Neural cell (in vitro differentiated cells): ENCODE measurements at regions not wholly inside any gene's neighbourhood (a gene's known extent, or its start where the extent isn't known, plus 50 kb on each side); places are given as distances from the start of the nearest gene placed in this dataset.

ENCODE experiments used
- H2AFZ ChIP-seq: fragments of 200-600, 300-800 bp; sonication (generic), shearing (Covaris generic); 2 replicates; pipeline ENCODE4 v1.6.0; 2014; ENCODE audit warnings: low read depth, mild to moderate bottlenecking, antibody characterized with exemption, low read length, moderate library complexity
- H3F3A ChIP-seq: fragments of 200-600 bp; shearing (Covaris generic); 2 replicates; pipeline ENCODE4 v1.6.1; 2016; ENCODE audit warnings: mild to moderate bottlenecking, moderate library complexity, mixed read lengths, antibody characterized with exemption, low read length; ENCODE audit not compliant: insufficient read depth, poor library complexity, severe bottlenecking
- H3K27ac ChIP-seq: fragments of 200-600, 300-800 bp; sonication (generic), shearing (Covaris generic); 2 replicates; pipeline ENCODE4 v1.5.1; 2014; ENCODE audit warnings: mild to moderate bottlenecking, low read length, moderate library complexity
- H3K27me3 ChIP-seq: fragments of 300-800, 200-600 bp; sonication (generic), shearing (Covaris generic); 2 replicates; pipeline ENCODE4 v1.6.0; 2014; ENCODE audit warnings: mild to moderate bottlenecking, low read depth, low read length, moderate library complexity; ENCODE audit not compliant: insufficient read depth
- H3K36me3 ChIP-seq: fragments of 300-800, 200-600 bp; sonication (generic), shearing (Covaris generic); 2 replicates; pipeline ENCODE4 v1.5.1; 2014; ENCODE audit warnings: mild to moderate bottlenecking, antibody characterized with exemption, low read length, moderate library complexity; ENCODE audit not compliant: insufficient read depth
- H3K4me2 ChIP-seq: fragments of 300-800, 200-600 bp; sonication (generic), shearing (Covaris generic); 2 replicates; pipeline ENCODE4 v1.6.0; 2014; ENCODE audit warnings: mild to moderate bottlenecking, low read length
- H3K4me3 ChIP-seq: fragments of 300-800, 200-600 bp; sonication (generic), shearing (Covaris generic); 2 replicates; pipeline ENCODE4 v1.5.1; 2014; ENCODE audit warnings: mild to moderate bottlenecking, low read length, moderate library complexity
- H3K79me2 ChIP-seq: fragments of 200-600 bp; shearing (Covaris generic); replicated peaks from 2 replicates; pipeline ENCODE4 v1.6.0; 2014; ENCODE audit warnings: mild to moderate bottlenecking, low read length, moderate library complexity; ENCODE audit not compliant: insufficient read depth
- H3K9ac ChIP-seq: fragments of 300-800, 200-600 bp; sonication (generic), shearing (Covaris generic); 2 replicates; pipeline ENCODE4 v1.6.1; 2016; ENCODE audit warnings: mild to moderate bottlenecking, low read length, mixed read lengths
- H3K9me2 ChIP-seq: fragments of 200-600 bp; shearing (Covaris generic); 2 replicates; pipeline ENCODE4 v1.6.1; 2016; ENCODE audit warnings: mild to moderate bottlenecking, low read length, mixed read lengths; ENCODE audit not compliant: insufficient read depth
- H3K9me3 ChIP-seq: fragments of 200-600, 300-800 bp; sonication (generic), shearing (Covaris generic); 2 replicates; pipeline ENCODE4 v1.6.1; 2016; ENCODE audit warnings: mild to moderate bottlenecking, mixed run types, low read length, moderate library complexity, mixed read lengths
- H4K20me1 ChIP-seq: fragments of 200-600 bp; shearing (Covaris generic); 2 replicates; pipeline ENCODE4 v1.6.1; 2016; ENCODE audit warnings: mild to moderate bottlenecking, mixed run types; ENCODE audit not compliant: insufficient read depth
- CTCF ChIP-seq: fragments of 450-650 bp; IDR thresholded peaks from 2 replicates; pipeline ENCODE4 v1.5.1; 2014; ENCODE audit warnings: antibody characterized with exemption, mild to moderate bottlenecking, moderate library complexity; ENCODE audit not compliant: poor library complexity, severe bottlenecking
- EP300 ChIP-seq: fragments of 450-650 bp; conservative IDR thresholded peaks from 2 replicates; pipeline ENCODE4 v1.6.1; 2014; ENCODE audit warnings: antibody characterized with exemption, mild to moderate bottlenecking, moderate library complexity; ENCODE audit not compliant: poor library complexity, severe bottlenecking
- EZH2 ChIP-seq: fragments of 200-600, 300-800 bp; shearing (Covaris generic), sonication (generic); IDR thresholded peaks from 2 replicates; pipeline ENCODE4 v1.6.1; 2014; ENCODE audit warnings: antibody characterized with exemption, low read length, borderline replicate concordance, mild to moderate bottlenecking; ENCODE audit not compliant: insufficient read depth, poor library complexity, severe bottlenecking
- MXI1 ChIP-seq: fragments of 450-650 bp; conservative IDR thresholded peaks from 2 replicates; pipeline ENCODE4 v1.6.1; 2014; ENCODE audit warnings: antibody characterized with exemption, mild to moderate bottlenecking; ENCODE audit not compliant: poor library complexity, severe bottlenecking
- POLR2AphosphoS5 ChIP-seq: IDR thresholded peaks from 2 replicates; pipeline ENCODE4 v1.6.1; 2012
- RAD21 ChIP-seq: fragments of 450-650 bp; conservative IDR thresholded peaks from 2 replicates; pipeline ENCODE4 v1.6.1; 2014; ENCODE audit warnings: antibody characterized with exemption, mild to moderate bottlenecking, moderate library complexity
- REST ChIP-seq: IDR thresholded peaks from 2 replicates; pipeline ENCODE4 v1.6.1; 2012; ENCODE audit warnings: borderline replicate concordance
- SMC3 ChIP-seq: fragments of 450-650 bp; conservative IDR thresholded peaks from 2 replicates; pipeline ENCODE4 v1.6.1; 2014; ENCODE audit warnings: antibody characterized with exemption, mild to moderate bottlenecking, moderate library complexity; ENCODE audit not compliant: poor library complexity
- TAF1 ChIP-seq: IDR thresholded peaks from 2 replicates; pipeline ENCODE4 v1.6.1; 2012; ENCODE audit warnings: low read depth

DNA sequence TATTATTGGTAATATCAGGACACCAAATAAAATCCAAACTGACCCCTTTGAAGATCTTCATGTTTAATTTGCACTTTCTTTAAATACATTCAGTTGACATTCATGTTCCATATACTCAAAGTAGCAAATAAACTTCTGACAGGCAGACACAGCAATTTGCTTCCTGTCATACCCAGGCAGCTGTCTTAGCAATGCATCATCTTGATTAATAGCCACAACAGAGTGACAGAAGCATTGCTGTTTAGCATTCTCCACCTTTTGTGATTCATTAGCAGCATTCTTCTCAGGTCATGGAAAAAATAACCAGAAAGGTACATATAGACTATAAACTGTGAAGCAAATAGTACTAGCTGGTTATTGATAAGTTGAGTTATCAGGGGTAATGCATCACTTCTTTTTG is 366.8 kb downstream of the CYLC2 start:
- no peaks in the 10 kb centered on the region for H4K20me1 ChIP-seq
- H3K4me3 ChIP-seq, result no peak overlapping the region
- no peaks in the 10 kb centered on the region for H3K9me3 ChIP-seq
- no peak overlapping the region for H3K27ac ChIP-seq
- no peak overlapping the region for H2AFZ ChIP-seq
- H3K9me2 ChIP-seq, result no peaks in the 10 kb centered on the region
- no peaks in the 10 kb centered on the region for H3K79me2 ChIP-seq
- H3K36me3 ChIP-seq, result no peaks in the 10 kb centered on the region
- no peak overlapping the region for H3K9ac ChIP-seq
- H3F3A ChIP-seq, result no peaks in the 10 kb centered on the region
- TF ChIP-seq POLR2AphosphoS5 (peak; percentile 80), RAD21 (no peak), EP300 (peak; percentile 95)
- no peak overlapping the region for H3K4me2 ChIP-seq
- H3K27me3 ChIP-seq, result no peaks in the 10 kb centered on the region

DNA sequence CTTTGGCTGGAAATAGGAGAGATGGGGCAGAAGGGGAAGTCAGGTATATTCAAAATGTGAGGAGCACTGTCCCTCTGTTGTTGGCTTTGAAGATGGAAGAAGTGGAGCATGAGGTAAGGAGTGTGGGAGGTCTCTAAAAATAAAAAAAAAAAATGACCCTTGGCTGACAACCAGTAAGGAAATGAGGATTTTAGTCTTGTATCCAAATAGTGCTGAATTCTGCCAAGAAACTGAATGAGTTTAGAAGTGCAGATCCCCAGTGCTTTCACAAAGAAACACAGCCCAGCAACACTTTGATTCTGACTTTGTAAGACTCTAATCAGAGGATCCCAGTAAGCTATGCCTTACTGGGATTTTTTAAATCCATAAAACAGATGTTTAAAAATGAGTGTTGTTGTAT is 367.9 kb downstream of the CYLC2 start:
- no peaks in the 10 kb centered on the region for H3F3A ChIP-seq
- TF ChIP-seq MXI1 (no peak), EP300 (no peak), REST (no peak), CTCF (no peak), POLR2AphosphoS5 (no peak), RAD21 (no peak), TAF1 (no peak), EZH2 (no peak), SMC3 (no peak)
- H3K36me3 ChIP-seq, result no peaks in the 10 kb centered on the region

GRCh38 chr9:103364753-103365152 is 369.6 kb downstream of the CYLC2 start:
- no peaks in the 10 kb centered on the region for H3F3A ChIP-seq
- H3K4me3 ChIP-seq, result no peak overlapping the region
- no peak overlapping the region for H3K9ac ChIP-seq
- no peaks in the 10 kb centered on the region for H4K20me1 ChIP-seq
- no peaks in the 10 kb centered on the region for H3K9me2 ChIP-seq
- no peak for TF ChIP-seq CTCF
- TF ChIP-seq POLR2AphosphoS5, result no peak
- TF ChIP-seq EP300, result no peak
- no peak overlapping the region for H3K27ac ChIP-seq
- no peaks in the 10 kb centered on the region for H3K79me2 ChIP-seq
- no peak overlapping the region for H3K4me2 ChIP-seq
- no peaks in the 10 kb centered on the region for H3K27me3 ChIP-seq
- H3K36me3 ChIP-seq, result no peaks in the 10 kb centered on the region
- no peaks in the 10 kb centered on the region for H3K9me3 ChIP-seq
- H2AFZ ChIP-seq, result no peak overlapping the region

More for the DNA sequence above, 367.9 kb downstream of the CYLC2 start:
- Histone ChIP-seq H3K27me3 (no peaks in the 10 kb centered on the region), H3K9me3 (no peaks in the 10 kb centered on the region), H3K27ac (no peak overlapping the region), H4K20me1 (no peaks in the 10 kb centered on the region), H3K4me3 (no peak overlapping the region), H3K9ac (no peak overlapping the region), H2AFZ (no peak overlapping the region), H3K79me2 (no peaks in the 10 kb centered on the region), H3K4me2 (no peak overlapping the region), H3K9me2 (no peaks in the 10 kb centered on the region)
